WTC11 (cell line): ENCODE measurements at regions not wholly inside any gene's neighbourhood (a gene's known extent, or its start where the extent isn't known, plus 50 kb on each side); places are given as distances from the start of the nearest gene placed in this dataset.

Source experiments
- ATAC-seq: fragments of 200-7000 bp; cut with Tn5 transposase; 2 replicates; pipeline ENCODE4 v1.10.0; 2021; ENCODE audit warnings: mild to moderate bottlenecking, moderate library complexity
- CTCF ChIA-PET: fragments of 300-600 bp; sonication (Branson Sonifier 250); formaldehyde crosslinking; loops from one replicate; lab custom pipeline; 2021; ENCODE audit warnings: antibody characterized with exemption; lab: Charles Lee
- POLR2A ChIA-PET: fragments of 350-600 bp; sonication (Branson Sonifier 250); formaldehyde crosslinking; loops from one replicate; lab custom pipeline; 2021; ENCODE audit warnings: antibody characterized with exemption; lab: Charles Lee
- DNase-seq: peaks from one replicate; pipeline ENCODE4 v3.0.0; 2021; ENCODE audit warnings: low spot score
- H3K27ac Mint-ChIP-seq: 2 replicates; pipeline ENCODE4 v1.8.0; 2021; ENCODE audit warnings: mixed read lengths
- H3K27me3 Mint-ChIP-seq: 2 replicates; pipeline ENCODE4 v1.8.0; 2021; ENCODE audit warnings: low read depth, mild to moderate bottlenecking, moderate library complexity, mixed read lengths
- H3K36me3 Mint-ChIP-seq: 2 replicates; pipeline ENCODE4 v1.8.0; 2021; ENCODE audit warnings: mixed read lengths
- H3K4me1 Mint-ChIP-seq: 2 replicates; pipeline ENCODE4 v1.8.0; 2022; ENCODE audit warnings: mixed read lengths
- H3K4me3 Mint-ChIP-seq: 2 replicates; pipeline ENCODE4 v1.8.0; 2021; ENCODE audit warnings: mild to moderate bottlenecking, moderate library complexity, mixed read lengths
- H3K9me3 Mint-ChIP-seq: 2 replicates; pipeline ENCODE4 v1.8.0; 2021; ENCODE audit warnings: mixed read lengths
- CBFB ChIP-seq: sonication (generic); formaldehyde crosslinking; IDR thresholded peaks from 2 replicates; pipeline ENCODE4 v1.8.1; 2022; ENCODE audit warnings: mild to moderate bottlenecking, low read depth, missing genetic modification reagents
- CREB1 ChIP-seq: sonication (generic); formaldehyde crosslinking; IDR thresholded peaks from 2 replicates; pipeline ENCODE4 v1.8.0; 2023; ENCODE audit warnings: mild to moderate bottlenecking, missing genetic modification reagents
- ESRRA ChIP-seq: sonication (generic); formaldehyde crosslinking; IDR thresholded peaks from 2 replicates; pipeline ENCODE4 v1.8.1; 2022; ENCODE audit warnings: mild to moderate bottlenecking, missing genetic modification reagents, borderline replicate concordance
- ETV6 ChIP-seq: sonication (generic); formaldehyde crosslinking; IDR thresholded peaks from 2 replicates; pipeline ENCODE4 v1.8.1; 2022; ENCODE audit warnings: mild to moderate bottlenecking, missing genetic modification reagents
- FOXJ3 ChIP-seq: sonication (generic); formaldehyde crosslinking; IDR thresholded peaks from 2 replicates; pipeline ENCODE4 v1.9.0; 2021; ENCODE audit warnings: missing genetic modification reagents, mild to moderate bottlenecking, borderline replicate concordance
- HMGA2 ChIP-seq: fragments of 250-450 bp; sonication (Bioruptor Pico); IDR thresholded peaks from 2 replicates; pipeline ENCODE4 v1.4.0; 2021; ENCODE audit warnings: mild to moderate bottlenecking, moderate library complexity
- IRF2 ChIP-seq: sonication (generic); formaldehyde crosslinking; IDR thresholded peaks from 2 replicates; pipeline ENCODE4 v1.8.0; 2022; ENCODE audit warnings: low read depth, missing genetic modification reagents, borderline replicate concordance
- JUN ChIP-seq: sonication (generic); formaldehyde crosslinking; IDR thresholded peaks from 2 replicates; pipeline ENCODE4 v1.8.0; 2023; ENCODE audit warnings: mild to moderate bottlenecking, missing genetic modification reagents
- NR2C2 ChIP-seq: sonication (generic); formaldehyde crosslinking; IDR thresholded peaks from 2 replicates; pipeline ENCODE4 v1.8.0; 2022; ENCODE audit warnings: mild to moderate bottlenecking, missing genetic modification reagents
- OVOL2 ChIP-seq: fragments of 250-450 bp; sonication (Bioruptor Pico); IDR thresholded peaks from 2 replicates; pipeline ENCODE4 v1.9.0; 2021; ENCODE audit warnings: mild to moderate bottlenecking, borderline replicate concordance
- PRRX2 ChIP-seq: fragments of 250-450 bp; sonication (Bioruptor Pico); IDR thresholded peaks from 2 replicates; pipeline ENCODE4 v1.8.0; 2021; ENCODE audit warnings: mild to moderate bottlenecking
- SP1 ChIP-seq: sonication (generic); formaldehyde crosslinking; conservative IDR thresholded peaks from 2 replicates; pipeline ENCODE4 v1.8.1; 2022; ENCODE audit warnings: missing genetic modification reagents
- TEAD4 ChIP-seq: sonication (generic); formaldehyde crosslinking; IDR thresholded peaks from 2 replicates; pipeline ENCODE4 v1.8.0; 2022; ENCODE audit warnings: mild to moderate bottlenecking, missing genetic modification reagents
- ZNF121 ChIP-seq: sonication (generic); formaldehyde crosslinking; IDR thresholded peaks from 2 replicates; pipeline ENCODE4 v1.8.0; 2023; ENCODE audit warnings: missing genetic modification reagents
- ZNF423 ChIP-seq: fragments of 250-450 bp; sonication (Bioruptor Pico); IDR thresholded peaks from 2 replicates; pipeline ENCODE4 v2.1.2; 2022; ENCODE audit warnings: mild to moderate bottlenecking, moderate library complexity
- ZNF671 ChIP-seq: fragments of 250-450 bp; sonication (Bioruptor Pico); IDR thresholded peaks from 2 replicates; pipeline ENCODE4 v1.8.0; 2021; ENCODE audit warnings: mild to moderate bottlenecking
- TF ChIP-seq, protein P1 (sequence below): fragments of 250-450 bp; sonication (Bioruptor Pico); IDR thresholded peaks from 2 replicates; pipeline ENCODE4 v2.1.2; 2022; ENCODE audit warnings: mild to moderate bottlenecking, moderate library complexity
- TF ChIP-seq, protein P2 (sequence below): sonication (generic); formaldehyde crosslinking; IDR thresholded peaks from 2 replicates; pipeline ENCODE4 v1.8.0; 2022; ENCODE audit warnings: mild to moderate bottlenecking, missing genetic modification reagents
- TF ChIP-seq, protein P3 (sequence below): sonication (generic); formaldehyde crosslinking; IDR thresholded peaks from 2 replicates; pipeline ENCODE4 v1.8.1; 2022; ENCODE audit warnings: mild to moderate bottlenecking, missing genetic modification reagents, moderate library complexity, borderline replicate concordance
- TF ChIP-seq, protein P4 (sequence below): sonication (generic); formaldehyde crosslinking; conservative IDR thresholded peaks from 2 replicates; pipeline ENCODE4 v1.8.1; 2022; ENCODE audit warnings: mild to moderate bottlenecking, missing genetic modification reagents
- TF ChIP-seq, protein P5 (sequence below): sonication (generic); formaldehyde crosslinking; IDR thresholded peaks from 2 replicates; pipeline ENCODE4 v1.8.1; 2022; ENCODE audit warnings: mild to moderate bottlenecking, moderate library complexity, missing genetic modification reagents
- TF ChIP-seq, protein P6 (sequence below): sonication (generic); formaldehyde crosslinking; IDR thresholded peaks from 2 replicates; pipeline ENCODE4 v1.8.0; 2022; ENCODE audit warnings: mild to moderate bottlenecking, missing genetic modification reagents
- TF ChIP-seq, protein P7 (sequence below): fragments of 250-450 bp; sonication (Bioruptor Pico); IDR thresholded peaks from 2 replicates; pipeline ENCODE4 v1.8.0; 2021; ENCODE audit warnings: mild to moderate bottlenecking
- TF ChIP-seq, protein P8 (sequence below): sonication (generic); formaldehyde crosslinking; IDR thresholded peaks from 2 replicates; pipeline ENCODE4 v1.8.0; 2022; ENCODE audit warnings: missing genetic modification reagents

DNA sequence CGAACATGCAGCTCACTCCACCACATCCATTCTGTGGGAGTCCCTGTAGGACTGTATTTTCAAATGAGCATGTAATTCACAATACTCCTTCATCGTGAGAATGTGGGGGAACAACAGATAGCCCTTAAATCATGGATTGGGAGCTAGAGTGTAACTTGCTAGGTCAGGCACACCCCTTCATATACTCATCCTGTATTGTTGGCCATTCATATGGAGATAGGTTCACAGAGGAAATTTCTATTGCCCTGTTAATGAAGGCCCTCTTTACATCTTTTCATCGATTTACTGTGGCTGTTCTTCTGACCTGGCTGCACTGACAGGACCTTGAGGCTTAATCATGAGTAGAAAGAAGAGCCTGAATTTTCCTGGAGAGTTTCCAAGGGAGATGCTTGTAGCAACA is 193.8 kb upstream of the DPP10 start (continued):
- TF ChIP-seq, protein P1, sequence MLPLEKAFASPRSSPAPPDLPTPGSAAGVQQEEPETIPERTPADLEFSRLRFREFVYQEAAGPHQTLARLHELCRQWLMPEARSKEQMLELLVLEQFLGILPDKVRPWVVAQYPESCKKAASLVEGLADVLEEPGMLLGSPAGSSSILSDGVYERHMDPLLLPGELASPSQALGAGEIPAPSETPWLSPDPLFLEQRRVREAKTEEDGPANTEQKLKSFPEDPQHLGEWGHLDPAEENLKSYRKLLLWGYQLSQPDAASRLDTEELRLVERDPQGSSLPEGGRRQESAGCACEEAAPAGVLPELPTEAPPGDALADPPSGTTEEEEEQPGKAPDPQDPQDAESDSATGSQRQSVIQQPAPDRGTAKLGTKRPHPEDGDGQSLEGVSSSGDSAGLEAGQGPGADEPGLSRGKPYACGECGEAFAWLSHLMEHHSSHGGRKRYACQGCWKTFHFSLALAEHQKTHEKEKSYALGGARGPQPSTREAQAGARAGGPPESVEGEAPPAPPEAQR (CRISPR knock-in tag) = no peak
- no peak for TF ChIP-seq NR2C2 (CRISPR knock-in tag)

DNA sequence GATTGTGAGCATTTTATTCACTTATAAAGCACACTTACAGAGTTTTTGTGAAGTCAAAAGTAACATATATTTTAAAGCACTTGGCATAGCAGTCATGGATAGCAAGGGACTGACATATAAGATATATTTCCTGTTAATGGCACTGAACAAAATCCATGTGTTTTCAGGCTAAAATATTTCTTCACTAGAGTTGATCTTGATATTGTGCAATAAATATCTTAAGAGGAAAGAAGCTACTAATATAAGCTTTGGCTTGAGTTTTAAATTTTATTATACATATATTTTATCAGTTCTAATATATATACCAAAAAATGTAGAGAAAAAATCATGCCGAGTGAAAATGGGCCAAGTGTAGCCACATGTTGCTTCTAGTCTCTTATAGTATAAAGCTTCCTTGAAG is 189.7 kb upstream of the DPP10 start:
- H3K27me3 Mint-ChIP-seq = no peaks in the 10 kb centered on the region
- DNase-seq (no peak), ATAC-seq (no peak)
- no peak for TF ChIP-seq ZNF671
- no peak for TF ChIP-seq JUN (CRISPR knock-in tag)
- TF ChIP-seq TEAD4 (CRISPR knock-in tag) = no peak
- no peak for TF ChIP-seq IRF2 (CRISPR knock-in tag)
- peaks cover 48% of the 10 kb centered on the region for H3K9me3 Mint-ChIP-seq
- POLR2A ChIA-PET = no interaction called here
- no peak overlapping the region for H3K27ac Mint-ChIP-seq
- H3K36me3 Mint-ChIP-seq = peaks cover 11% of the 10 kb centered on the region
- no peak overlapping the region for H3K4me3 Mint-ChIP-seq
- peaks cover 17% of the 10 kb centered on the region for H3K4me1 Mint-ChIP-seq
- CTCF ChIA-PET = no interaction called here

DNA sequence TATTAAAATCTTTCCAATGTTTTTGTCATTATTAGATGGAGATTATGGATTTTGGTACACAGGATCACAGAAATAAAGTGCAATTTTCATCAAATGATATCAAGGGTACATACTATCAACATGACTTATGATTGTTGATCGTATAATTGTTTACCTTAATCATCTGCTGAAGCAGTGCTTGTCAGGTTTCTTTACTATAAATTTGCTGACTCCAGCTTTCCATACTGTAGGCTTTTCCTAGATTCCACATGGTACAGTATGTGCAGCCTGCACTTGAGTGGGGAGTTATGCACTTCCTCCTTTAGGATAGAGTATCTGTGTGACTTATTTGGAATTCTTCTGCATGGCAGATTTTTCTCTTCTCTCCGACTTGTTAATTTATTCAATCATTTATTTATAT is 187.6 kb upstream of the DPP10 start:
- no peak for TF ChIP-seq PRRX2 (CRISPR knock-in tag)
- TF ChIP-seq, protein P2, sequence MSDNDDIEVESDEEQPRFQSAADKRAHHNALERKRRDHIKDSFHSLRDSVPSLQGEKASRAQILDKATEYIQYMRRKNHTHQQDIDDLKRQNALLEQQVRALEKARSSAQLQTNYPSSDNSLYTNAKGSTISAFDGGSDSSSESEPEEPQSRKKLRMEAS (CRISPR knock-in tag) = no peak
- no peak for TF ChIP-seq SP1 (CRISPR knock-in tag)
- TF ChIP-seq, protein P3, sequence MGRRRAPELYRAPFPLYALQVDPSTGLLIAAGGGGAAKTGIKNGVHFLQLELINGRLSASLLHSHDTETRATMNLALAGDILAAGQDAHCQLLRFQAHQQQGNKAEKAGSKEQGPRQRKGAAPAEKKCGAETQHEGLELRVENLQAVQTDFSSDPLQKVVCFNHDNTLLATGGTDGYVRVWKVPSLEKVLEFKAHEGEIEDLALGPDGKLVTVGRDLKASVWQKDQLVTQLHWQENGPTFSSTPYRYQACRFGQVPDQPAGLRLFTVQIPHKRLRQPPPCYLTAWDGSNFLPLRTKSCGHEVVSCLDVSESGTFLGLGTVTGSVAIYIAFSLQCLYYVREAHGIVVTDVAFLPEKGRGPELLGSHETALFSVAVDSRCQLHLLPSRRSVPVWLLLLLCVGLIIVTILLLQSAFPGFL (CRISPR knock-in tag) = no peak
- TF ChIP-seq, protein P4, sequence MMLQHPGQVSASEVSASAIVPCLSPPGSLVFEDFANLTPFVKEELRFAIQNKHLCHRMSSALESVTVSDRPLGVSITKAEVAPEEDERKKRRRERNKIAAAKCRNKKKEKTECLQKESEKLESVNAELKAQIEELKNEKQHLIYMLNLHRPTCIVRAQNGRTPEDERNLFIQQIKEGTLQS = no peak
- TF ChIP-seq ZNF671 = no peak
- no peak for TF ChIP-seq CREB1
- no peak for TF ChIP-seq ZNF423 (CRISPR knock-in tag)
- TF ChIP-seq, protein P5, sequence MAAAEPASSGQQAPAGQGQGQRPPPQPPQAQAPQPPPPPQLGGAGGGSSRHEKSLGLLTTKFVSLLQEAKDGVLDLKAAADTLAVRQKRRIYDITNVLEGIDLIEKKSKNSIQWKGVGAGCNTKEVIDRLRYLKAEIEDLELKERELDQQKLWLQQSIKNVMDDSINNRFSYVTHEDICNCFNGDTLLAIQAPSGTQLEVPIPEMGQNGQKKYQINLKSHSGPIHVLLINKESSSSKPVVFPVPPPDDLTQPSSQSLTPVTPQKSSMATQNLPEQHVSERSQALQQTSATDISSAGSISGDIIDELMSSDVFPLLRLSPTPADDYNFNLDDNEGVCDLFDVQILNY (CRISPR knock-in tag) = no peak
- no peak for TF ChIP-seq OVOL2 (CRISPR knock-in tag)
- no peak for TF ChIP-seq ZNF121 (CRISPR knock-in tag)
- TF ChIP-seq HMGA2 (CRISPR knock-in tag) = no peak
- TF ChIP-seq FOXJ3 = no peak
- TF ChIP-seq, protein P6, sequence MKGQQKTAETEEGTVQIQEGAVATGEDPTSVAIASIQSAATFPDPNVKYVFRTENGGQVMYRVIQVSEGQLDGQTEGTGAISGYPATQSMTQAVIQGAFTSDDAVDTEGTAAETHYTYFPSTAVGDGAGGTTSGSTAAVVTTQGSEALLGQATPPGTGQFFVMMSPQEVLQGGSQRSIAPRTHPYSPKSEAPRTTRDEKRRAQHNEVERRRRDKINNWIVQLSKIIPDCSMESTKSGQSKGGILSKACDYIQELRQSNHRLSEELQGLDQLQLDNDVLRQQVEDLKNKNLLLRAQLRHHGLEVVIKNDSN = no peak
- TF ChIP-seq, protein P7, sequence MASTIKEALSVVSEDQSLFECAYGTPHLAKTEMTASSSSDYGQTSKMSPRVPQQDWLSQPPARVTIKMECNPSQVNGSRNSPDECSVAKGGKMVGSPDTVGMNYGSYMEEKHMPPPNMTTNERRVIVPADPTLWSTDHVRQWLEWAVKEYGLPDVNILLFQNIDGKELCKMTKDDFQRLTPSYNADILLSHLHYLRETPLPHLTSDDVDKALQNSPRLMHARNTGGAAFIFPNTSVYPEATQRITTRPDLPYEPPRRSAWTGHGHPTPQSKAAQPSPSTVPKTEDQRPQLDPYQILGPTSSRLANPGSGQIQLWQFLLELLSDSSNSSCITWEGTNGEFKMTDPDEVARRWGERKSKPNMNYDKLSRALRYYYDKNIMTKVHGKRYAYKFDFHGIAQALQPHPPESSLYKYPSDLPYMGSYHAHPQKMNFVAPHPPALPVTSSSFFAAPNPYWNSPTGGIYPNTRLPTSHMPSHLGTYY (CRISPR knock-in tag) = no peak
- TF ChIP-seq CBFB (CRISPR knock-in tag) = no peak
- no peak for TF ChIP-seq ESRRA
- TF ChIP-seq, protein P8, sequence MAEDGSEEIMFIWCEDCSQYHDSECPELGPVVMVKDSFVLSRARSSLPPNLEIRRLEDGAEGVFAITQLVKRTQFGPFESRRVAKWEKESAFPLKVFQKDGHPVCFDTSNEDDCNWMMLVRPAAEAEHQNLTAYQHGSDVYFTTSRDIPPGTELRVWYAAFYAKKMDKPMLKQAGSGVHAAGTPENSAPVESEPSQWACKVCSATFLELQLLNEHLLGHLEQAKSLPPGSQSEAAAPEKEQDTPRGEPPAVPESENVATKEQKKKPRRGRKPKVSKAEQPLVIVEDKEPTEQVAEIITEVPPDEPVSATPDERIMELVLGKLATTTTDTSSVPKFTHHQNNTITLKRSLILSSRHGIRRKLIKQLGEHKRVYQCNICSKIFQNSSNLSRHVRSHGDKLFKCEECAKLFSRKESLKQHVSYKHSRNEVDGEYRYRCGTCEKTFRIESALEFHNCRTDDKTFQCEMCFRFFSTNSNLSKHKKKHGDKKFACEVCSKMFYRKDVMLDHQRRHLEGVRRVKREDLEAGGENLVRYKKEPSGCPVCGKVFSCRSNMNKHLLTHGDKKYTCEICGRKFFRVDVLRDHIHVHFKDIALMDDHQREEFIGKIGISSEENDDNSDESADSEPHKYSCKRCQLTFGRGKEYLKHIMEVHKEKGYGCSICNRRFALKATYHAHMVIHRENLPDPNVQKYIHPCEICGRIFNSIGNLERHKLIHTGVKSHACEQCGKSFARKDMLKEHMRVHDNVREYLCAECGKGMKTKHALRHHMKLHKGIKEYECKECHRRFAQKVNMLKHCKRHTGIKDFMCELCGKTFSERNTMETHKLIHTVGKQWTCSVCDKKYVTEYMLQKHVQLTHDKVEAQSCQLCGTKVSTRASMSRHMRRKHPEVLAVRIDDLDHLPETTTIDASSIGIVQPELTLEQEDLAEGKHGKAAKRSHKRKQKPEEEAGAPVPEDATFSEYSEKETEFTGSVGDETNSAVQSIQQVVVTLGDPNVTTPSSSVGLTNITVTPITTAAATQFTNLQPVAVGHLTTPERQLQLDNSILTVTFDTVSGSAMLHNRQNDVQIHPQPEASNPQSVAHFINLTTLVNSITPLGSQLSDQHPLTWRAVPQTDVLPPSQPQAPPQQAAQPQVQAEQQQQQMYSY = no peak
- TF ChIP-seq, protein P1 (CRISPR knock-in tag) = no peak
- TF ChIP-seq ETV6 (CRISPR knock-in tag) = no peak

More for the DNA sequence above, 187.6 kb upstream of the DPP10 start:
- Mint-ChIP-seq H3K4me3 (no peak overlapping the region), H3K27me3 (no peaks in the 10 kb centered on the region), H3K4me1 (peaks cover 5% of the 10 kb centered on the region), H3K36me3 (peaks cover 13% of the 10 kb centered on the region), H3K27ac (no peak overlapping the region), H3K9me3 (peaks cover 50% of the 10 kb centered on the region)
- ATAC-seq (no peak), DNase-seq (no peak)
- POLR2A ChIA-PET = no interaction called here
- CTCF ChIA-PET = no interaction called here
